GM12874 (cell line): ENCODE measurements at regions not wholly inside any gene's neighbourhood (a gene's known extent, or its start where the extent isn't known, plus 50 kb on each side); places are given as distances from the start of the nearest gene placed in this dataset.

ENCODE experiments used
- CTCF ChIP-seq: IDR thresholded peaks from 2 replicates; pipeline ENCODE4 v1.5.1; 2011; ENCODE audit warnings: low read depth, mild to moderate bottlenecking, control low read depth, low read length, moderate library complexity; ENCODE audit not compliant: insufficient read depth

- no peak for TF ChIP-seq CTCF
These were observed 61.3 kb upstream of the ADGRL1 start for GRCh38 chr19:14267224-14267741.

- TF ChIP-seq CTCF: no peak
These were observed 59.5 kb upstream of the ADGRL1 start for GRCh38 chr19:14265290-14266036.
